ES-I3 (cell line): ENCODE measurements at regions not wholly inside any gene's neighbourhood (a gene's known extent, or its start where the extent isn't known, plus 50 kb on each side); places are given as distances from the start of the nearest gene placed in this dataset.

Experiments
- H3K36me3 ChIP-seq: 2 replicates; pipeline ENCODE4 v1.6.1; 2013; ENCODE audit warnings: mild to moderate bottlenecking, low read length, control low read depth, moderate library complexity; ENCODE audit not compliant: insufficient read depth
- H3K4me1 ChIP-seq: 2 replicates; pipeline ENCODE4 v1.6.1; 2013; ENCODE audit warnings: mild to moderate bottlenecking, control low read depth, low read length; ENCODE audit not compliant: insufficient read depth
- H3K9ac ChIP-seq: 2 replicates; pipeline ENCODE4 v1.6.1; 2013; ENCODE audit warnings: low read depth, mild to moderate bottlenecking, low read length, moderate library complexity
- H3K9me3 ChIP-seq: 2 replicates; pipeline ENCODE4 v1.6.1; 2013; ENCODE audit warnings: mild to moderate bottlenecking, low read length, moderate library complexity; ENCODE audit not compliant: control insufficient read depth, insufficient read depth

GRCh38 chr18:29156531-29156930, 979.6 kb upstream of the CDH2 start:
- Histone ChIP-seq H3K36me3 (no peaks in the 10 kb centered on the region), H3K4me1 (peaks cover 6% of the 10 kb centered on the region; the same call in 1 of the 2 replicates), H3K9ac (no peak overlapping the region), H3K9me3 (no peaks in the 10 kb centered on the region)

DNA sequence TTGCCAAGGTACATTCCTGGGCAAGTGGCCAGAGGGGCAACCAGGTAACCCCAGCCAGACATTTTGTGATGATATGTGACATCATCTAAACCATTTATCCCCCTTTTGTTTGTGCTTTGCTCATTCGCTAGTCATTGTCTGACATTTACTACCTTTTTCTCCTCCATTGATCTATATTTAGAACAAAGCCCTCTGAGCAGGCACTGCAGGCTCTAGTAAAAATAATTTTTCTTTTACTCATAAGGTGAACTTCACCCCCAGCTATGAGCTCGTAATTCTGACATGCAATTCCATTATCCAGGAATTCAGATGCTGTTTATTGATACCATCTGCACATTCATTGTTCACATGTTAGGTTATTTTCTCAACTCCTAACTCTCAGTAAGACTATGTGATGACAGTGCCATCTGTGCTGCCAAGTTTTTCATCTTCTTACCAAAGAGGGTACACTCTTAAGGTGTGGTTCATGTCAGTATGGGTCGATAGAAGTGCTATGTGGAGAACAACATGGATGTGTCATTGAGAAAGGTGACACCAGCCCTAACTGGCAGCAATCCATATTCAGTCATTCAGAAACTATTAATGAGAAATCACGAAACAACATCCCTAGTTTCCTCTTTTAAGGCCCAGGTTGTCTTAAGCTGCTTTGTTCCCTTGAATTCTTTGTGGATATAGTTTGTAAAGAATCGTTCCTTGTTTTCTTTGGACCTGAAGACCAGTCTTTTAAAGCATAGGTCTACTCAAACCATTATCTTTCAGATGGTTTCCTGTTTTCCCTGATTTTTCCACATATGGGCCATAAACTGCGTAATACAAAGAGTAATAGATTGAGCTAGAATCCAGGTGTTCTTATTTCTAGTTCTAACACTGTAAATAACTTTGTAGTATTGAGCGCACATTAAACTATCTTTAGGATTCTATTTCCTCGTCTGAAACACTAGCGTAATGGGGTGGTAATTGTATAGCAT, 978.1 kb upstream of the CDH2 start:
- Histone ChIP-seq H3K9ac (no peak overlapping the region), H3K4me1 (peaks cover 6% of the 10 kb centered on the region; the same call in 1 of the 2 replicates), H3K9me3 (no peaks in the 10 kb centered on the region), H3K36me3 (no peaks in the 10 kb centered on the region)

- H3K4me1 ChIP-seq: peaks cover 2% of the 10 kb centered on the region; the same call in 1 of the 2 replicates
- H3K9me3 ChIP-seq: no peaks in the 10 kb centered on the region
- H3K9ac ChIP-seq: no peak overlapping the region
- H3K36me3 ChIP-seq: no peaks in the 10 kb centered on the region
Observed at GRCh38 chr18:29154196-29154757, 977.3 kb upstream of the CDH2 start.

GRCh38 chr18:29153091-29153490, 976.2 kb upstream of the CDH2 start:
- no peaks in the 10 kb centered on the region for H3K9me3 ChIP-seq
- no peaks in the 10 kb centered on the region for H3K36me3 ChIP-seq
- no peak overlapping the region for H3K9ac ChIP-seq
- H3K4me1 ChIP-seq: no peaks in the 10 kb centered on the region; the same call in 1 of the 2 replicates

- Histone ChIP-seq H3K9me3 (no peaks in the 10 kb centered on the region), H3K36me3 (no peaks in the 10 kb centered on the region), H3K4me1 (no peaks in the 10 kb centered on the region), H3K9ac (no peak overlapping the region)
Observed at GRCh38 chr18:29147944-29148343, 971.0 kb upstream of the CDH2 start.

GRCh38 chr18:29146068-29146467, 969.1 kb upstream of the CDH2 start:
- no peaks in the 10 kb centered on the region for H3K36me3 ChIP-seq
- no peak overlapping the region for H3K9ac ChIP-seq
- no peaks in the 10 kb centered on the region for H3K9me3 ChIP-seq
- H3K4me1 ChIP-seq: no peaks in the 10 kb centered on the region

DNA sequence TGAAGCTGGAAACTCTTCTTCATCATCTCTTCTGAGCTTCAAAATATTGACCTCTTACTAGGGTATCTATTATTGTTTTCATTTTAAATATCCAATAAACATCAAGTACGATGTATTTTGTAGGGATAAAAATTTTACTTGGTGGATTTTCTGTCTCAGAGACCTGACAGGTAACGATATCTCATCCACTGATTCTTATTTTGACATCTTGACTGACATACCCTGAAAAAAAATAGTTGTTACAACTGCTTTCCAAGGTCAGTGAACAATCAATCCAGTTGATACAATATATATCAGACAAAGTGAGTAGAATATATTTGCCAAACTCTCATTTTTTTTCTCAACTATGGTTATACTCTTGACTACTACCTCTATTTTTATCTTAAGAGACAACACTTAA, 963.7 kb upstream of the CDH2 start:
- H3K4me1 ChIP-seq: peaks cover 4% of the 10 kb centered on the region
- no peaks in the 10 kb centered on the region for H3K9me3 ChIP-seq

GRCh38 chr18:29137773-29138495, 961.0 kb upstream of the CDH2 start:
- Histone ChIP-seq H3K9me3 (no peaks in the 10 kb centered on the region), H3K36me3 (no peaks in the 10 kb centered on the region), H3K4me1 (peaks cover 4% of the 10 kb centered on the region), H3K9ac (no peak overlapping the region)

More for the DNA sequence above, 963.7 kb upstream of the CDH2 start:
- Histone ChIP-seq H3K9ac (no peak overlapping the region), H3K36me3 (no peaks in the 10 kb centered on the region)

GRCh38 chr18:29123706-29124530, 947.0 kb upstream of the CDH2 start:
- Histone ChIP-seq H3K4me1 (peaks cover 5% of the 10 kb centered on the region; the same call in 1 of the 2 replicates), H3K9ac (no peak overlapping the region), H3K9me3 (no peaks in the 10 kb centered on the region), H3K36me3 (no peaks in the 10 kb centered on the region)

GRCh38 chr18:29104671-29105070, 927.7 kb upstream of the CDH2 start:
- no peaks in the 10 kb centered on the region for H3K36me3 ChIP-seq
- no peaks in the 10 kb centered on the region for H3K9me3 ChIP-seq
- peaks cover 4% of the 10 kb centered on the region; the same call in 1 of the 2 replicates for H3K4me1 ChIP-seq
- no peak overlapping the region for H3K9ac ChIP-seq

DNA sequence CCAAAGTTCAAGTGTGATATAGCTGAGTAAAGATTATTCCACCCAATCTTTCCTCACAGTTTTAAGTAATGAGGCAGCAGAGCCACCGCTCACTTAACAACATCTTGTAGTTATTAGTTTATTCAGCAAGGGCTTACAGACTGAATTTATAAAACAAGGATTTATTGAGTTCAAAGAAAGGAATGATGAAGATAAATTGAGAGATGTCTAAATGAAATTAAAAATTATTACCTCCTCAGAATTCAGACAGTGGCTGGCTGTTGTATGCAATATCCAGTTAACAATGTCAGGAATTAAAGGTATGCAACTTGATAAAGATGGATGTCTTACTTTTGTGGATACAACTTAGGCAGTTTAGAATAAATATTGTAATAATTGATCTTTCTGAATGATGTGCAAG, 927.3 kb upstream of the CDH2 start:
- H3K9me3 ChIP-seq: no peaks in the 10 kb centered on the region
- peaks cover 4% of the 10 kb centered on the region; the same call in 1 of the 2 replicates for H3K4me1 ChIP-seq
- H3K9ac ChIP-seq: no peak overlapping the region
- no peaks in the 10 kb centered on the region for H3K36me3 ChIP-seq

GRCh38 chr18:29096079-29096770, 919.3 kb upstream of the CDH2 start:
- H3K9ac ChIP-seq: no peak overlapping the region
- no peaks in the 10 kb centered on the region for H3K9me3 ChIP-seq
- no peaks in the 10 kb centered on the region for H3K36me3 ChIP-seq
- H3K4me1 ChIP-seq: no peaks in the 10 kb centered on the region

GRCh38 chr18:29087616-29088246, 910.8 kb upstream of the CDH2 start:
- no peak overlapping the region for H3K9ac ChIP-seq
- H3K9me3 ChIP-seq: no peaks in the 10 kb centered on the region
- H3K4me1 ChIP-seq: no peaks in the 10 kb centered on the region
- H3K36me3 ChIP-seq: no peaks in the 10 kb centered on the region
